Esophagus squamous epithelium (tissue), 5 donors: ENCODE measurements at regions not wholly inside any gene's neighbourhood (a gene's known extent, or its start where the extent isn't known, plus 50 kb on each side); places are given as distances from the start of the nearest gene placed in this dataset.

ENCODE experiments used
- DNase-seq: peaks from one replicate; lab custom pipeline; 2025; lab: John Stamatoyannopoulos, UW
- H3K27ac ChIP-seq, 4 donors: fragments of 200-600 bp; sonication (generic); one replicate each; pipeline ENCODE4 v1.5.1; 2016 to 2019; ENCODE audit warnings: mild to moderate bottlenecking in 1 of 4
- H3K27me3 ChIP-seq, 4 donors: fragments of 200-600 bp; sonication (generic); 1 replicate in 3 of 4; 2 replicates in 1 of 4; pipeline versions ENCODE4 v1.5.1 to v1.6.0; 2017 to 2021; ENCODE audit warnings: antibody characterized with exemption in 1 of 4
- H3K36me3 ChIP-seq, 3 donors: fragments of 200-600 bp; sonication (generic); one replicate each; pipeline ENCODE4 v1.5.1; 2016 to 2019
- H3K4me1 ChIP-seq, 3 donors: fragments of 200-600 bp; sonication (generic); one replicate each; pipeline ENCODE4 v1.5.1; 2017 to 2019
- H3K4me3 ChIP-seq, 4 donors: fragments of 200-600 bp; sonication (generic); 1 replicate in 3 of 4; 2 replicates in 1 of 4; pipeline ENCODE4 v1.5.1; 2016 to 2019; ENCODE audit warnings: mild to moderate bottlenecking in 2 of 4, moderate library complexity in 1 of 4
- H3K9me3 ChIP-seq, 3 donors: fragments of 200-600 bp; sonication (generic); one replicate each; pipeline ENCODE4 v1.5.1; 2016 to 2019
- POLR2A ChIP-seq, 4 donors: fragments of 450-650 bp; IDR thresholded peaks; one replicate each; pipeline ENCODE4 v1.6.1; 2017; ENCODE audit warnings: antibody characterized with exemption in 4 of 4, mild to moderate bottlenecking in 4 of 4, moderate library complexity in 3 of 4
- WGBS, 2 donors: methylation state at CpG; one replicate each; pipeline ENCODE4 v1.1.5; 2018; 5-methylcytosine and 5-hydroxymethylcytosine counted together
- intact Hi-C: fragments of 100-400 bp; cut with DNase I; formaldehyde crosslinking; loops from one replicate; pipeline ENCODE4 v1.15.0; 2022
- TF ChIP-seq, protein P1 (sequence below), 6 experiments: fragments of 450-650 bp in 4 of 6; fragments of 200-600 bp in 2 of 6; sonication (generic) in 2 of 6; IDR thresholded peaks; one replicate each; pipeline ENCODE4 v1.5.1; 2016 to 2019; ENCODE audit warnings: antibody characterized with exemption in 6 of 6, mild to moderate bottlenecking in 4 of 6, moderate library complexity in 4 of 6
- donor health status: DM: yes; HTN: yes; CAD: no.

DNA sequence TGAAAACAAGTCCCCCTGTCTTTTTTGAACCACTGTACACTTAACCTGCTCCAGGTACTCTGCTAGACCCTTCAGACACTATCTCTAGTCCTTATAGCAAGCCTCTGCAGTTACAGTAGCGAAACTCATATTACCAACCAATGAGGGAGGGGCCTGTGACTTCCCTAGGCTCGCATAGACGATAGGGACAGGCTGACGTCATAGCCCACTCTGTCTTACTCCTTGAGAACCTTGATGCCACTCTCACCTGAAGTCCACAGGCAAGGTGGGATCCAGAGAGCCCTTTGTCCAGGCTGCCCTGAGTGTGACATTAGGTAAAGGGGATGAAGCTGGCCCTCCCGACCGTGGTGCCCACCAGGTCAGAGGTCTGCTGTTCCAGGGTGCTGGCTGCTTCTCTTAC lies 65.3 kb downstream of the ACTBL2 start:
- 79 to 82% methylated on average over 5 to 6 of the region's 6 CpGs for WGBS, 2 donors
- H3K4me1 ChIP-seq: no peaks in the 10 kb centered on the region
- H3K36me3 ChIP-seq: no peaks in the 10 kb centered on the region
- H3K4me3 ChIP-seq: no peak overlapping the region
- no peaks in the 10 kb centered on the region for H3K9me3 ChIP-seq
- no peak overlapping the region for H3K27ac ChIP-seq
- DNase-seq: no peak
- no peaks in the 10 kb centered on the region for H3K27me3 ChIP-seq
- TF ChIP-seq, protein P1, sequence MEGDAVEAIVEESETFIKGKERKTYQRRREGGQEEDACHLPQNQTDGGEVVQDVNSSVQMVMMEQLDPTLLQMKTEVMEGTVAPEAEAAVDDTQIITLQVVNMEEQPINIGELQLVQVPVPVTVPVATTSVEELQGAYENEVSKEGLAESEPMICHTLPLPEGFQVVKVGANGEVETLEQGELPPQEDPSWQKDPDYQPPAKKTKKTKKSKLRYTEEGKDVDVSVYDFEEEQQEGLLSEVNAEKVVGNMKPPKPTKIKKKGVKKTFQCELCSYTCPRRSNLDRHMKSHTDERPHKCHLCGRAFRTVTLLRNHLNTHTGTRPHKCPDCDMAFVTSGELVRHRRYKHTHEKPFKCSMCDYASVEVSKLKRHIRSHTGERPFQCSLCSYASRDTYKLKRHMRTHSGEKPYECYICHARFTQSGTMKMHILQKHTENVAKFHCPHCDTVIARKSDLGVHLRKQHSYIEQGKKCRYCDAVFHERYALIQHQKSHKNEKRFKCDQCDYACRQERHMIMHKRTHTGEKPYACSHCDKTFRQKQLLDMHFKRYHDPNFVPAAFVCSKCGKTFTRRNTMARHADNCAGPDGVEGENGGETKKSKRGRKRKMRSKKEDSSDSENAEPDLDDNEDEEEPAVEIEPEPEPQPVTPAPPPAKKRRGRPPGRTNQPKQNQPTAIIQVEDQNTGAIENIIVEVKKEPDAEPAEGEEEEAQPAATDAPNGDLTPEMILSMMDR (IDR thresholded peaks at IDR 0.05): no peak
- TF ChIP-seq POLR2A (IDR thresholded peaks at IDR 0.05): no peak
- intact Hi-C loops: no loop called here

DNA sequence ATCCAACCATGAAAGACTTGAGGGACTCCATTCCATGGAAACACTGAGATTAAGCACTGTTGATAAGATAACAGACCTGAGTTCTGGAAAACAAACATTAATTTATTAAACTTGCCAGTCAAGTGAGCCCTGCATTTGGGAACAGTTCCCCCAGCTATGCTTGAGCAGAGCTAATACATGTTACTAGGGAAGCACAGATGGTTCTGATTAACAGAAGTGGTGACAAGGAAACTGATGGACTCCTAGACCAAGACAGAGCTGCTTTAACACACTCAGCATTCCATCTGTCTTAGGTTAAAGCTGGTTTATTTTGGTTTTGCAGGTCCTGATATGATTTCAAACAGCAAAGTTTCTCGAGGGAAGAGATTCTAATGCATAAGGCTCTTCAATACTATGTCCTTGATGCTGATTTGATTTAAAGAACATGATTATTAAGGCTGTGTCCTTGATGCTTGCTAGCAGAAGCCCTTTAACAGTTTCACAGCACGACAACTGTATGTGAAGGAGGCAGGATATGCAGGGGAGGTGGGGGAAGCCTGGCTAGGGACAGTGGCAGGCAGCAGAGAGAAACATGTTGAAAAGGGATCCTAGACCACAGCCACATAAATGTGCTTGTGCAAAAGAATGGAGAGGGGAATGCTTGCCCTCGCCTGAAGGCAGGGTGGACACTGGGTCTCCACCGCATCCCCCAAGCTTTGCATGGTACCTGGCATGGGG lies 66.2 kb downstream of the ACTBL2 start:
- intact Hi-C loops: no loop called here
- no peaks in the 10 kb centered on the region for H3K27me3 ChIP-seq
- TF ChIP-seq POLR2A (IDR thresholded peaks at IDR 0.05): no peak
- TF ChIP-seq, protein P1 (IDR thresholded peaks at IDR 0.05): no peak
- H3K4me1 ChIP-seq: no peaks in the 10 kb centered on the region
- no peak overlapping the region for H3K27ac ChIP-seq
- H3K36me3 ChIP-seq: no peaks in the 10 kb centered on the region
- 62 to 65% methylated on average over 4 of the region's 4 CpGs for WGBS, 2 donors
- DNase-seq: no peak
- H3K4me3 ChIP-seq: no peak overlapping the region
- no peaks in the 10 kb centered on the region for H3K9me3 ChIP-seq

DNA sequence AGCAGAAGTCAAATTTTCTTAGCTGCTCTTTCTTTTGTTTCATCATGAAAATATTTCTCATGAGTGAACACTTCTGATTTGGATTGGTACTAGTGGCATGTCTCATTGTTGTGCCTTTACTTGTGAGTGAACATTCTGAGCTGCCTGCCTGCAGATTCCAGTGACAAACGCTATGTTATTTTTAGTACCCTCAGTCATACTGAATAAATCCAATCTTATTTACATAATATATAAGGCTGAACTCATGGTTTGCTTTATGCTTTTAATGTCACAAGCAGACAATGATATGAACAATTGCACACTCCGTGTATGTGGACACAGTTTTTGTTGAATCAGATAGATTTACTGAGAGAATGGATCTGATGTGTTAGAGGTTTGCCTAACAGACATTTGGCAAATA lies 67.8 kb downstream of the ACTBL2 start:
- Histone ChIP-seq H3K4me3 (no peak overlapping the region), H3K4me1 (no peaks in the 10 kb centered on the region), H3K36me3 (no peaks in the 10 kb centered on the region), H3K27ac (no peak overlapping the region), H3K27me3 (no peaks in the 10 kb centered on the region), H3K9me3 (no peaks in the 10 kb centered on the region)
- WGBS, 2 donors: 48 to 49% methylated on average over 2 of the region's 2 CpGs
- intact Hi-C loops: no loop called here
- no peak for TF ChIP-seq POLR2A (IDR thresholded peaks at IDR 0.05)
- TF ChIP-seq, protein P1 (IDR thresholded peaks at IDR 0.05): no peak
- no peak for DNase-seq

DNA sequence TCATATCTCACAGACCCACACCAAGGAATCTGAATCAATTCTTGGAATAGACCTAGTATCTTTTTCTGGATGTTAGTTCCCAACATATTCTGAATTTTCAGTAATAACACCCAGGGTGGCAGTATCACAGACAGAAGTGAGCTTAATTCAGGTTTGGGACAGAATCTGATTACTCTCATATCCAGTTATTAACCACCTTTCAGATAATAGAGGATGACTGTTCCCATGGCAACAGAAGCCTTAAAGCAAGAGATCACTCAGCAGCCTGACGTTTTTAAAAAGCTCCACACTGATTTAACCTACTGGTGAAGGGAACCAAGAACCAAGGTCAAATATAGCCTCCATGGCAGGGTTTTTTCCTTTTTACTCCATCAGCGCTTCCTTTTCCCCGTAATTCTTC lies 68.4 kb downstream of the ACTBL2 start:
- TF ChIP-seq, protein P1 (IDR thresholded peaks at IDR 0.05): no peak
- no peak for TF ChIP-seq POLR2A (IDR thresholded peaks at IDR 0.05)
- H3K9me3 ChIP-seq: no peaks in the 10 kb centered on the region

DNA sequence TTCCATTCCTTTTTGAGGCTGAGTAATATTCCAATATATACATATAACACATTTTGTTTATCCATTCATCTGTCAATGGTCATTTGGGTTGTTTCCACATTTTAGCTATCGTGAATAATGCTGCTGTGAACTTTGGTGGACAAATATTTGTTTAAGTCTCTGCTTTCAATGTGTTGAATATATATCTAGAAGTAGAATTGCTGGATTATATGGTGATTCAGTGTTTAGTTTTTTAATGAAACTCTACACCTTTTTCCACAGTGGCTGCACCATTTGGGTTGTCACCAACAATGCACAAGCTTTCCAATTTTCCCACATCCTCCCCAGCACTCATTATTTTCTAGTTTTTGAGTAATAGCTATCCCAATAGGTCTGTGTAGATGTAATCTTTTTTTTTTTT lies 69.5 kb downstream of the ACTBL2 start:
- no peak for DNase-seq
- H3K4me3 ChIP-seq: no peak overlapping the region
- no peak for TF ChIP-seq POLR2A (IDR thresholded peaks at IDR 0.05)
- TF ChIP-seq, protein P1 (IDR thresholded peaks at IDR 0.05): no peak
- H3K36me3 ChIP-seq: no peaks in the 10 kb centered on the region
- no peaks in the 10 kb centered on the region for H3K27me3 ChIP-seq
- H3K4me1 ChIP-seq: peaks cover 0 to 5% (median 4%) of the 10 kb centered on the region in 3 donors
- H3K9me3 ChIP-seq: no peaks in the 10 kb centered on the region
- WGBS, 2 donors: 29 to 52% methylated on average over 1 of the region's 1 CpG
- intact Hi-C loops: no loop called here
- H3K27ac ChIP-seq: no peak overlapping the region

More for the DNA sequence above, 68.4 kb downstream of the ACTBL2 start:
- no peak overlapping the region for H3K27ac ChIP-seq
- 63 to 64% methylated on average over 3 of the region's 3 CpGs for WGBS, 2 donors
- H3K27me3 ChIP-seq: no peaks in the 10 kb centered on the region
- no peaks in the 10 kb centered on the region for H3K4me1 ChIP-seq
- H3K4me3 ChIP-seq: no peak overlapping the region
- no peak for DNase-seq
- intact Hi-C loops: no loop called here
- H3K36me3 ChIP-seq: no peaks in the 10 kb centered on the region
